ENCODE measurements at regions not wholly inside any gene's neighbourhood (a gene's known extent, or its start where the extent isn't known, plus 50 kb on each side); places are given as distances from the start of the nearest gene placed in this dataset.
A peak's percentile ranks its signal among the peaks of the same experiment; 100 is the strongest.

GRCh38 chr6:150712505-150713252, 113.0 kb downstream of the PLEKHG1 start:
- H3K36me3 ChIP-seq (ENCODE audit: low read depth, missing control alignments) = no peaks in the 10 kb centered on the region
- no peaks in the 10 kb centered on the region for H3K27me3 ChIP-seq
- no peak overlapping the region for H3K4me3 ChIP-seq
- no peak for DNase-seq
- no peak for TF ChIP-seq POLR2A (IDR thresholded peaks at IDR 0.05)
- no peak for TF ChIP-seq CTCF (IDR thresholded peaks at IDR 0.05)
- H3K4me1 ChIP-seq = peaks cover 32% of the 10 kb centered on the region
- WGBS, 2 donors = 80 to 87% methylated on average over 7 of the region's 7 CpGs
- intact Hi-C loops (cut with DNase I; ENCODE audit: low total_unique reads) = no loop called here
- peak overlapping the region; percentile 54 to 81 for H3K27ac ChIP-seq
- no peaks in the 10 kb centered on the region for H3K9me3 ChIP-seq

- no peaks in the 10 kb centered on the region for H3K27me3 ChIP-seq
- peaks cover 32% of the 10 kb centered on the region for H3K4me1 ChIP-seq
- no peaks in the 10 kb centered on the region for H3K36me3 ChIP-seq (ENCODE audit: low read depth, missing control alignments)
- TF ChIP-seq POLR2A (IDR thresholded peaks at IDR 0.05) (no peak), CTCF (IDR thresholded peaks at IDR 0.05) (no peak)
- H3K27ac ChIP-seq = peak overlapping the region; percentile 16 to 81
- 20 to 42% methylated on average over 2 of the region's 2 CpGs for WGBS, 2 donors
- H3K4me3 ChIP-seq = no peak overlapping the region
- intact Hi-C loops (cut with DNase I; ENCODE audit: low total_unique reads) = no loop called here
- no peak for DNase-seq
- H3K9me3 ChIP-seq = no peaks in the 10 kb centered on the region
These were observed 113.8 kb downstream of the PLEKHG1 start for GRCh38 chr6:150713487-150713886.

- Histone ChIP-seq H3K27ac (peak overlapping the region; percentile 16 to 81), H3K27me3 (no peaks in the 10 kb centered on the region), H3K4me1 (peaks cover 32% of the 10 kb centered on the region), H3K9me3 (no peaks in the 10 kb centered on the region), H3K36me3 (ENCODE audit: low read depth, missing control alignments) (no peaks in the 10 kb centered on the region), H3K4me3 (no peak overlapping the region)
- WGBS, 2 donors = 30 to 31% methylated on average over 3 of the region's 3 CpGs
- peak; percentile 70 for DNase-seq
- no peak for TF ChIP-seq POLR2A (IDR thresholded peaks at IDR 0.05)
- TF ChIP-seq CTCF (IDR thresholded peaks at IDR 0.05) = no peak
- intact Hi-C loops (cut with DNase I; ENCODE audit: low total_unique reads) = no loop called here
These were observed 114.2 kb downstream of the PLEKHG1 start for GRCh38 chr6:150713931-150714330.

GRCh38 chr6:150715133-150715532, 115.4 kb downstream of the PLEKHG1 start:
- no peaks in the 10 kb centered on the region for H3K27me3 ChIP-seq
- intact Hi-C loops (cut with DNase I; ENCODE audit: low total_unique reads) = no loop called here
- TF ChIP-seq CTCF (IDR thresholded peaks at IDR 0.05) (no peak), POLR2A (IDR thresholded peaks at IDR 0.05) (no peak)
- no peak for DNase-seq
- WGBS, 2 donors = 55 to 83% methylated on average over 7 of the region's 7 CpGs
- no peaks in the 10 kb centered on the region for H3K36me3 ChIP-seq (ENCODE audit: low read depth, missing control alignments)
- H3K27ac ChIP-seq = peak overlapping the region; percentile 2 to 81
- H3K4me1 ChIP-seq = peaks cover 40% of the 10 kb centered on the region
- no peaks in the 10 kb centered on the region for H3K9me3 ChIP-seq
- H3K4me3 ChIP-seq = no peak overlapping the region

GRCh38 chr6:150717419-150717818, 117.7 kb downstream of the PLEKHG1 start:
- H3K4me1 ChIP-seq = peaks cover 33% of the 10 kb centered on the region
- no peak overlapping the region for H3K4me3 ChIP-seq
- H3K27ac ChIP-seq = peak overlapping the region; percentile 17 to 62
- TF ChIP-seq POLR2A (IDR thresholded peaks at IDR 0.05) (no peak), CTCF (IDR thresholded peaks at IDR 0.05) (no peak)
- intact Hi-C loops (cut with DNase I; ENCODE audit: low total_unique reads) = no loop called here
- no peaks in the 10 kb centered on the region for H3K9me3 ChIP-seq
- no peaks in the 10 kb centered on the region for H3K36me3 ChIP-seq (ENCODE audit: low read depth, missing control alignments)
- 72 to 82% methylated on average over 8 of the region's 8 CpGs for WGBS, 2 donors
- DNase-seq = no peak
- no peaks in the 10 kb centered on the region for H3K27me3 ChIP-seq

Measured in testis (tissue), 2 donors.